IMR-90 (cell line): ENCODE measurements at regions not wholly inside any gene's neighbourhood (a gene's known extent, or its start where the extent isn't known, plus 50 kb on each side); places are given as distances from the start of the nearest gene placed in this dataset.

ENCODE experiments used
- ATAC-seq: fragments of 200-7000 bp; cut with Tn5 transposase; 2 replicates; pipeline ENCODE4 v1.9.1; 2020; ENCODE audit warnings: low read depth, mild to moderate bottlenecking, moderate library complexity
- BruUV-seq: library from RNA; stranded (reverse); fragments of 400-500 nt; replicated peaks from 2 replicates; lab custom pipeline; 2021; lab: Mats Ljungman, UMichigan
- CTCF ChIA-PET: fragments of 300-600 bp; formaldehyde crosslinking; extraction: SDS; loops from one replicate; lab custom pipeline; 2021; ENCODE audit warnings: antibody characterized with exemption; lab: Yijun Ruan, JAX
- POLR2A ChIA-PET: fragments of 300-600 bp; sonication (Branson Sonifier 250); formaldehyde crosslinking; loops from one replicate; lab custom pipeline; 2022; ENCODE audit warnings: antibody characterized with exemption; ENCODE audit not compliant: unreplicated experiment; lab: Charles Lee
- DNase-seq: peaks from one replicate; pipeline ENCODE4 v3.0.0; 2013
- H2AFZ ChIP-seq: replicated peaks from 2 replicates; pipeline ENCODE3; 2013; ENCODE audit warnings: low read length, mild to moderate bottlenecking; ENCODE audit not compliant: poor library complexity
- H2AK5ac ChIP-seq: 2 replicates; pipeline ENCODE4 v1.6.1; 2013; ENCODE audit warnings: low read depth, low read length, inconsistent platforms
- H2AK9ac ChIP-seq: replicated peaks from 2 replicates; pipeline ENCODE3; 2013; ENCODE audit warnings: mild to moderate bottlenecking, low read depth, low read length, moderate library complexity; ENCODE audit not compliant: poor library complexity
- H2BK120ac ChIP-seq: 2 replicates; pipeline ENCODE4 v1.6.1; 2013; ENCODE audit warnings: low read depth, low read length, inconsistent platforms
- H2BK15ac ChIP-seq: 3 replicates; pipeline ENCODE4 v1.6.1; 2013; ENCODE audit warnings: low read depth, low read length, inconsistent platforms
- H2BK20ac ChIP-seq: 2 replicates; pipeline ENCODE4 v1.6.1; 2013; ENCODE audit warnings: low read depth, mild to moderate bottlenecking, inconsistent platforms, low read length, moderate library complexity
- H2BK5ac ChIP-seq: 2 replicates; pipeline ENCODE4 v1.6.1; 2013; ENCODE audit warnings: mild to moderate bottlenecking, low read depth, low read length, inconsistent platforms; ENCODE audit not compliant: poor library complexity, severe bottlenecking
- H3K14ac ChIP-seq: replicated peaks from 2 replicates; pipeline ENCODE4 v1.6.1; 2013; ENCODE audit warnings: low read depth, low read length, inconsistent platforms
- H3K18ac ChIP-seq: 2 replicates; pipeline ENCODE4 v1.6.1; 2013; ENCODE audit warnings: low read depth, low read length, control low read depth
- H3K23ac ChIP-seq: 2 replicates; pipeline ENCODE4 v1.6.1; 2013; ENCODE audit warnings: low read depth, low read length, inconsistent platforms
- H3K27ac ChIP-seq: 2 replicates; pipeline ENCODE4 v1.5.1; 2013; ENCODE audit warnings: mild to moderate bottlenecking, control low read depth, low read length; ENCODE audit not compliant: insufficient read depth
- H3K27me3 ChIP-seq: 2 replicates; pipeline ENCODE4 v1.6.1; 2013; ENCODE audit warnings: low read length; ENCODE audit not compliant: control insufficient read depth, insufficient read depth
- H3K36me3 ChIP-seq: 2 replicates; pipeline ENCODE4 v1.6.1; 2013; ENCODE audit warnings: low read length, mixed read lengths; ENCODE audit not compliant: control insufficient read depth, insufficient read depth
- H3K4ac ChIP-seq: 2 replicates; pipeline ENCODE4 v1.6.1; 2013; ENCODE audit warnings: low read depth, low read length, inconsistent platforms
- H3K4me1 ChIP-seq: 2 replicates; pipeline ENCODE4 v1.6.1; 2013; ENCODE audit warnings: low read length, mixed read lengths; ENCODE audit not compliant: control insufficient read depth, insufficient read depth
- H3K4me2 ChIP-seq: 2 replicates; pipeline ENCODE4 v1.6.1; 2013; ENCODE audit warnings: low read depth, mild to moderate bottlenecking, control low read depth, low read length, moderate library complexity
- H3K4me3 ChIP-seq: 2 replicates; pipeline ENCODE4 v1.5.1; 2013; ENCODE audit warnings: low read depth, mild to moderate bottlenecking, control low read depth, low read length, moderate library complexity; ENCODE audit not compliant: insufficient read depth
- H3K56ac ChIP-seq: 2 replicates; pipeline ENCODE4 v1.6.1; 2013; ENCODE audit warnings: low read length, inconsistent platforms; ENCODE audit not compliant: insufficient read depth; ENCODE audit errors: extremely low read depth
- H3K79me1 ChIP-seq, 2 experiments: 2 replicates each; pipeline ENCODE4 v1.6.1; 2013; ENCODE audit warnings: low read length in 2 of 2, inconsistent platforms in 1 of 2, low read depth in 1 of 2
- H3K9ac ChIP-seq: 2 replicates; pipeline ENCODE4 v1.6.1; 2013; ENCODE audit warnings: low read depth, low read length, control low read depth
- H3K9me1 ChIP-seq: 2 replicates; pipeline ENCODE4 v1.6.1; 2013; ENCODE audit warnings: low read length, inconsistent platforms; ENCODE audit not compliant: insufficient read depth
- H3K9me3 ChIP-seq: 2 replicates; pipeline ENCODE4 v1.6.1; 2013; ENCODE audit warnings: low read length; ENCODE audit not compliant: control insufficient read depth, insufficient read depth
- H4K20me1 ChIP-seq: 2 replicates; pipeline ENCODE4 v1.6.1; 2013; ENCODE audit warnings: low read length, inconsistent platforms; ENCODE audit not compliant: insufficient read depth
- H4K5ac ChIP-seq: 2 replicates; pipeline ENCODE4 v1.6.1; 2013; ENCODE audit warnings: mild to moderate bottlenecking, low read depth, low read length, control low read depth
- H4K8ac ChIP-seq, 2 experiments: 2 replicates each; pipeline ENCODE4 v1.6.1; 2013; ENCODE audit warnings: low read depth in 2 of 2, low read length in 2 of 2, control low read depth in 1 of 2, inconsistent platforms in 1 of 2
- H4K91ac ChIP-seq: 2 replicates; pipeline ENCODE4 v1.6.1; 2013; ENCODE audit warnings: low read depth, low read length, inconsistent platforms; ENCODE audit not compliant: insufficient read depth
- BHLHE40 ChIP-seq: fragments of 150-350 bp; IDR thresholded peaks from 2 replicates; pipeline ENCODE4 v1.6.1; 2016; ENCODE audit warnings: mild to moderate bottlenecking, low read depth, low read length
- CHD1 ChIP-seq: IDR thresholded peaks from 2 replicates; pipeline ENCODE4 v1.6.1; 2012; ENCODE audit warnings: low read depth, low read length, improper control_type of control experiment
- MAFK ChIP-seq: IDR thresholded peaks from 2 replicates; pipeline ENCODE4 v1.6.1; 2012; ENCODE audit warnings: low read depth, low read length, improper control_type of control experiment
- MXI1 ChIP-seq: IDR thresholded peaks from 2 replicates; pipeline ENCODE4 v1.6.1; 2012; ENCODE audit warnings: low read depth, mild to moderate bottlenecking, low read length, moderate library complexity, borderline replicate concordance
- NFE2L2 ChIP-seq: fragments of 150-350 bp; IDR thresholded peaks from 2 replicates; pipeline ENCODE4 v1.6.1; 2016; ENCODE audit warnings: low read depth, mild to moderate bottlenecking, low read length
- RAD21 ChIP-seq: IDR thresholded peaks from 2 replicates; pipeline ENCODE4 v1.6.1; 2012; ENCODE audit warnings: low read length, improper control_type of control experiment
- SMC3 ChIP-seq: fragments of 150-350 bp; IDR thresholded peaks from 2 replicates; pipeline ENCODE4 v1.6.1; 2016; ENCODE audit warnings: low read depth, mild to moderate bottlenecking, antibody characterized with exemption, low read length, moderate library complexity
- WGBS, 2 experiments: methylation state at CpG; one replicate each; pipeline versions ENCODE4 v1.1.5 to v1.1.7; 2013; ENCODE audit warnings: missing lambda C conversion rate in 2 of 2; ENCODE audit not compliant: insufficient read length in 1 of 2; ENCODE audit errors: extremely low coverage in 2 of 2; 5-methylcytosine and 5-hydroxymethylcytosine counted together
- dilution Hi-C: fragments of 300-500 bp; cut with HindIII; formaldehyde crosslinking; loops from one replicate; pipeline ENCODE4 v1.14.3; 2018; ENCODE audit warnings: low sequenced_read_pairs; ENCODE audit not compliant: unreplicated experiment
- in situ Hi-C: fragments of 300-500 bp; cut with MboI; formaldehyde crosslinking; loops from 3 replicates; pipeline ENCODE4 v1.14.3; 2019; ENCODE audit warnings: low sequenced_read_pairs, inconsistent platforms, mixed read lengths
- intact Hi-C: fragments of 100-400 bp; cut with micrococcal nuclease; formaldehyde crosslinking; loops from 2 replicates; pipeline ENCODE4 v1.10.0; 2022
- TF ChIP-seq, protein P1 (sequence below): fragments of 150-350 bp; IDR thresholded peaks from 2 replicates; pipeline ENCODE4 v1.6.1; 2017; ENCODE audit warnings: mild to moderate bottlenecking, antibody characterized with exemption, low read length, low read depth
- TF ChIP-seq, protein P2 (sequence below): fragments of 150-350 bp; IDR thresholded peaks from 2 replicates; pipeline ENCODE4 v1.6.1; 2016; ENCODE audit warnings: low read depth, mild to moderate bottlenecking, low read length, moderate library complexity, borderline replicate concordance
- TF ChIP-seq, protein P3 (sequence below): conservative IDR thresholded peaks from 2 replicates; pipeline ENCODE4 v1.5.1; 2012; ENCODE audit warnings: mild to moderate bottlenecking, low read depth, low read length, improper control_type of control experiment

DNA sequence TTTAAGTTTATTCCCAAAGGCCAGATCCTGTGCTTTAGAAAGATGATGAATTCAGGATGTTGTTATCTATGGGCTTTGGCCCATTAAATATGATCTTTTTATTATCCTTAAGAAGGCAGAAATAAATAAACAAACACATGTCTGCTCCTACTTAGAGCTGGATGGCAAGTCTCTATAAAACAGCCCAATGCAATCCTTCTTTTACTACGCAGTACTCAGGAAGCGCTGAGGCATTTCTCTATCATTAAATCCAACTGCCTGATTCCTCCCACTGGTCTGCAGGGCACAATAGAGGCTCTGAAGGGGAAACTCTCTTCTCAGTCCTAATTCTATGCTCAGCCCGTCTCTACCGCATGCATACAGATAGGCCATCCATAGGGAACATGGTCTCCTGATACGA is 144.5 kb upstream of the TMEM72 start:
- no peaks in the 10 kb centered on the region for H3K36me3 ChIP-seq
- POLR2A ChIA-PET: no interaction called here
- DNase-seq: no peak
- no peak for ATAC-seq
- dilution Hi-C loops: no loop called here
- no peak overlapping the region for H2AFZ ChIP-seq
- no TSS peak for BruUV-seq
- no peak overlapping the region for H2AK9ac ChIP-seq
- H2AK5ac ChIP-seq: no peak overlapping the region
- in situ Hi-C loops: no loop called here
- no peak overlapping the region for H2BK120ac ChIP-seq
- intact Hi-C loops: no loop called here
- TF ChIP-seq MAFK (no peak), MXI1 (no peak), BHLHE40 (no peak), RAD21 (no peak), NFE2L2 (no peak), SMC3 (no peak), CHD1 (no peak)
- TF ChIP-seq, protein P1, sequence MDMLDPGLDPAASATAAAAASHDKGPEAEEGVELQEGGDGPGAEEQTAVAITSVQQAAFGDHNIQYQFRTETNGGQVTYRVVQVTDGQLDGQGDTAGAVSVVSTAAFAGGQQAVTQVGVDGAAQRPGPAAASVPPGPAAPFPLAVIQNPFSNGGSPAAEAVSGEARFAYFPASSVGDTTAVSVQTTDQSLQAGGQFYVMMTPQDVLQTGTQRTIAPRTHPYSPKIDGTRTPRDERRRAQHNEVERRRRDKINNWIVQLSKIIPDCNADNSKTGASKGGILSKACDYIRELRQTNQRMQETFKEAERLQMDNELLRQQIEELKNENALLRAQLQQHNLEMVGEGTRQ: no peak
- TF ChIP-seq, protein P2, sequence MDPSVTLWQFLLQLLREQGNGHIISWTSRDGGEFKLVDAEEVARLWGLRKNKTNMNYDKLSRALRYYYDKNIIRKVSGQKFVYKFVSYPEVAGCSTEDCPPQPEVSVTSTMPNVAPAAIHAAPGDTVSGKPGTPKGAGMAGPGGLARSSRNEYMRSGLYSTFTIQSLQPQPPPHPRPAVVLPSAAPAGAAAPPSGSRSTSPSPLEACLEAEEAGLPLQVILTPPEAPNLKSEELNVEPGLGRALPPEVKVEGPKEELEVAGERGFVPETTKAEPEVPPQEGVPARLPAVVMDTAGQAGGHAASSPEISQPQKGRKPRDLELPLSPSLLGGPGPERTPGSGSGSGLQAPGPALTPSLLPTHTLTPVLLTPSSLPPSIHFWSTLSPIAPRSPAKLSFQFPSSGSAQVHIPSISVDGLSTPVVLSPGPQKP: no peak
- TF ChIP-seq, protein P3, sequence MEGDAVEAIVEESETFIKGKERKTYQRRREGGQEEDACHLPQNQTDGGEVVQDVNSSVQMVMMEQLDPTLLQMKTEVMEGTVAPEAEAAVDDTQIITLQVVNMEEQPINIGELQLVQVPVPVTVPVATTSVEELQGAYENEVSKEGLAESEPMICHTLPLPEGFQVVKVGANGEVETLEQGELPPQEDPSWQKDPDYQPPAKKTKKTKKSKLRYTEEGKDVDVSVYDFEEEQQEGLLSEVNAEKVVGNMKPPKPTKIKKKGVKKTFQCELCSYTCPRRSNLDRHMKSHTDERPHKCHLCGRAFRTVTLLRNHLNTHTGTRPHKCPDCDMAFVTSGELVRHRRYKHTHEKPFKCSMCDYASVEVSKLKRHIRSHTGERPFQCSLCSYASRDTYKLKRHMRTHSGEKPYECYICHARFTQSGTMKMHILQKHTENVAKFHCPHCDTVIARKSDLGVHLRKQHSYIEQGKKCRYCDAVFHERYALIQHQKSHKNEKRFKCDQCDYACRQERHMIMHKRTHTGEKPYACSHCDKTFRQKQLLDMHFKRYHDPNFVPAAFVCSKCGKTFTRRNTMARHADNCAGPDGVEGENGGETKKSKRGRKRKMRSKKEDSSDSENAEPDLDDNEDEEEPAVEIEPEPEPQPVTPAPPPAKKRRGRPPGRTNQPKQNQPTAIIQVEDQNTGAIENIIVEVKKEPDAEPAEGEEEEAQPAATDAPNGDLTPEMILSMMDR: no peak
- no peak overlapping the region for H2BK5ac ChIP-seq
- H3K27me3 ChIP-seq: no peaks in the 10 kb centered on the region
- H4K8ac ChIP-seq: no peak overlapping the region
- no peaks in the 10 kb centered on the region for H3K9me3 ChIP-seq
- H3K4ac ChIP-seq: no peak overlapping the region
- no peaks in the 10 kb centered on the region for H3K9me1 ChIP-seq
- no peaks in the 10 kb centered on the region for H3K4me1 ChIP-seq
- 100% methylated on average over 1 of the region's 5 CpGs; no CpG with 5 or more reads in 1 of the 2 experiments for WGBS, 2 experiments
- no peak overlapping the region for H3K27ac ChIP-seq
- H4K20me1 ChIP-seq: no peaks in the 10 kb centered on the region
- H3K4me3 ChIP-seq: no peak overlapping the region
- no peak overlapping the region for H3K18ac ChIP-seq
- H3K23ac ChIP-seq: no peak overlapping the region
- H3K14ac ChIP-seq: no peak overlapping the region
- no peak overlapping the region for H3K4me2 ChIP-seq
- H3K9ac ChIP-seq: no peak overlapping the region
- no peaks in the 10 kb centered on the region for H3K79me1 ChIP-seq
- no peak overlapping the region for H4K5ac ChIP-seq
- H3K56ac ChIP-seq: no peak overlapping the region
- H2BK15ac ChIP-seq: no peak overlapping the region
- CTCF ChIA-PET: no interaction called here
- H4K91ac ChIP-seq: no peak overlapping the region
- H2BK20ac ChIP-seq: no peak overlapping the region
